ENCODE measurements at regions not wholly inside any gene's neighbourhood (a gene's known extent, or its start where the extent isn't known, plus 50 kb on each side); places are given as distances from the start of the nearest gene placed in this dataset.

DNA sequence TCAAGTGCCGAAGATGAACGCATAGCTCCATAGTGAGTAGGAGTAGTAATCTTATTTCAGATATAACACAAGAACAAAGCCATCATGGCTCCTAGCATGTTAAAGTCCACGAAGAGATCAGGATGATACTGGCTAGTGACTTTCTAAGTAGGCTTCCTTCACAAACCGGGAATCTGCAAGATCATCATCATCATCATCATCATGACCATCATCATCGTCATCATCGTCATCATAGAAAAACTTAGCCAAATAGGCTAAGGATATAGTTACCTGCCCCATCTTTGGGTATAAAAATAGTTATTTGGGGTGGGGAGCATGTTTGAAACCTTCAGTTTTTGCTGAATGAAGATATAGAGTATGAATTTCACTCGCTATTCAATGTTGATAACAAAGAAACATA lies 57.9 kb downstream of the PYDC2 start:
- no peak overlapping the region for H3K9ac ChIP-seq (ENCODE audit: low read depth in 1 of 2, low read length in 2 of 2)
- no peaks in the 10 kb centered on the region for H3K4me1 ChIP-seq (ENCODE audit: control insufficient read depth in 1 of 2, insufficient read depth in 2 of 2, low read length in 2 of 2)
- no peaks in the 10 kb centered on the region for H3K9me3 ChIP-seq (ENCODE audit: control insufficient read depth in 1 of 2, low read length in 2 of 2)
- H3K4me3 ChIP-seq (ENCODE audit: low read depth in 1 of 2, low read length in 2 of 2), result no peak overlapping the region
- no peaks in the 10 kb centered on the region for H3K36me3 ChIP-seq (ENCODE audit: control insufficient read depth in 1 of 2, insufficient read depth in 2 of 2, low read length in 2 of 2)
- H3K27ac ChIP-seq (ENCODE audit: low read depth, low read length), result no peak overlapping the region
- no peaks in the 10 kb centered on the region for H3K27me3 ChIP-seq (ENCODE audit: control insufficient read depth in 1 of 2, insufficient read depth in 2 of 2, low read length in 2 of 2)

DNA sequence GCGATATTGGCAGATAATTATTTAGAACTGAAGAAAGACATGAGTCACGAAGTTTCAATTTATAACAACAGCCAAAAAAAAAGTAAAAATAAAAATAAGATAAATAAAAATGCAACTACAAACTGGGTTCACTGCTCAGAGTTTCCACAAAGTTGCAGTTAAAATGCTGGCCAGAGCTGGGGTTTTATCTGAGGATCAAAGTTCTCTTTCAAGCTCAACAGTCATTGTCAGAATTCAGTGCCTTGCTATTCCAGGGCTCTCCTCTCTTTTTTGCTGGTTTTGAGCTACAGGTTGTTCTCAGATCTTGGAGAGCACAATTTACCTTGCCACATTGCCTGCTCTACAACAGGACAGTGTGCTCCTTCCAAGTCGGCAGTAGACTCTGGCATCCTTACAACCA lies 60.1 kb downstream of the PYDC2 start:
- Histone ChIP-seq H3K9me3 (ENCODE audit: control insufficient read depth in 1 of 2, low read length in 2 of 2) (no peaks in the 10 kb centered on the region), H3K4me1 (ENCODE audit: control insufficient read depth in 1 of 2, insufficient read depth in 2 of 2, low read length in 2 of 2) (no peaks in the 10 kb centered on the region), H3K27me3 (ENCODE audit: control insufficient read depth in 1 of 2, insufficient read depth in 2 of 2, low read length in 2 of 2) (no peaks in the 10 kb centered on the region), H3K9ac (ENCODE audit: low read depth in 1 of 2, low read length in 2 of 2) (no peak overlapping the region), H3K27ac (ENCODE audit: low read depth, low read length) (no peak overlapping the region), H3K36me3 (ENCODE audit: control insufficient read depth in 1 of 2, insufficient read depth in 2 of 2, low read length in 2 of 2) (no peaks in the 10 kb centered on the region), H3K4me3 (ENCODE audit: low read depth in 1 of 2, low read length in 2 of 2) (no peak overlapping the region)

DNA sequence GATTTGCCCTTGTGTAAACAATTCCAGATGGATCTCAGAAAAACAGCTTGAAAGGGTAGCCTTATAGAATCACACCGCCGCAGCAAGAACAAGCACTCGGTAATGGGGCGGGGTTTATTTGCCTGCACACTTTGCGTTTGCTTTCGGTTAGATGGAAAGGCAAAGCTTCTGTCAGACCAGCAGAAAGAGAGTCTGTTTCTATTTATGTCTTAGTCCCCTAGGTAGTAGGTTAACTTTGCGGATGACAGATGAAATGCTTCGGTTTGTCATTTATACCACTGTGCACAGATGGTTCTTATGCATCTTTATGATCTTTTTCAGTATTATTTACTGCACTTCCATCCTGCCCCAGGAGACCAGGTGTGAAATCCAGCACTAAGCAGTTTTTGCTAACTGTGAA lies 62.2 kb downstream of the PYDC2 start:
- H3K4me1 ChIP-seq (ENCODE audit: control insufficient read depth in 1 of 2, insufficient read depth in 2 of 2, low read length in 2 of 2), result no peaks in the 10 kb centered on the region

DNA sequence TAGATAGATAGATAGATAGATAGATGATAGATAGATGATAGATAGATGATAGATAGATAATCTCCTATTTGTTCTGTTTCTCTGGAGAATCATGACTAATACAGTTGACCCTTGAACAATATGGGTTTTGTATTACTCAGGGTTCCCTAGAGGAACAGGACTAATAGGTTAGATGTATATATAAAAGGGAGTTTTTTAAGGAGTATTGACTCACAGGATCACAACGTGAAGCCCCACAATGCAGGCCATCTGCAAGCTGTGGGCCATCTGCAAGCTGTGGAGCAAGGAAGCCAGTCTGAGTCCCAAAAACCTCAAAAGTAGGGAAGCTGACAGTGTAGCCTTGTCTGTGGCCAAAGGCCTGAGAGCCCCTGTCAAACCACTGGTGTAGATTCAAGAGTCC lies 67.6 kb downstream of the PYDC2 start:
- Histone ChIP-seq H3K9ac (ENCODE audit: low read depth in 1 of 2, low read length in 2 of 2) (no peak overlapping the region), H3K4me3 (ENCODE audit: low read depth in 1 of 2, low read length in 2 of 2) (no peak overlapping the region), H3K27ac (ENCODE audit: low read depth, low read length) (no peak overlapping the region), H3K36me3 (ENCODE audit: control insufficient read depth in 1 of 2, insufficient read depth in 2 of 2, low read length in 2 of 2) (no peaks in the 10 kb centered on the region), H3K4me1 (ENCODE audit: control insufficient read depth in 1 of 2, insufficient read depth in 2 of 2, low read length in 2 of 2) (no peaks in the 10 kb centered on the region), H3K9me3 (ENCODE audit: control insufficient read depth in 1 of 2, low read length in 2 of 2) (no peaks in the 10 kb centered on the region), H3K27me3 (ENCODE audit: control insufficient read depth in 1 of 2, insufficient read depth in 2 of 2, low read length in 2 of 2) (no peaks in the 10 kb centered on the region)

More for the DNA sequence above, 62.2 kb downstream of the PYDC2 start:
- Histone ChIP-seq H3K27ac (ENCODE audit: low read depth, low read length) (no peak overlapping the region), H3K9me3 (ENCODE audit: control insufficient read depth in 1 of 2, low read length in 2 of 2) (no peaks in the 10 kb centered on the region), H3K27me3 (ENCODE audit: control insufficient read depth in 1 of 2, insufficient read depth in 2 of 2, low read length in 2 of 2) (no peaks in the 10 kb centered on the region), H3K4me3 (ENCODE audit: low read depth in 1 of 2, low read length in 2 of 2) (peak overlapping the region in 1 of 2 donors; percentile 20), H3K36me3 (ENCODE audit: control insufficient read depth in 1 of 2, insufficient read depth in 2 of 2, low read length in 2 of 2) (no peaks in the 10 kb centered on the region), H3K9ac (ENCODE audit: low read depth in 1 of 2, low read length in 2 of 2) (no peak overlapping the region)

DNA sequence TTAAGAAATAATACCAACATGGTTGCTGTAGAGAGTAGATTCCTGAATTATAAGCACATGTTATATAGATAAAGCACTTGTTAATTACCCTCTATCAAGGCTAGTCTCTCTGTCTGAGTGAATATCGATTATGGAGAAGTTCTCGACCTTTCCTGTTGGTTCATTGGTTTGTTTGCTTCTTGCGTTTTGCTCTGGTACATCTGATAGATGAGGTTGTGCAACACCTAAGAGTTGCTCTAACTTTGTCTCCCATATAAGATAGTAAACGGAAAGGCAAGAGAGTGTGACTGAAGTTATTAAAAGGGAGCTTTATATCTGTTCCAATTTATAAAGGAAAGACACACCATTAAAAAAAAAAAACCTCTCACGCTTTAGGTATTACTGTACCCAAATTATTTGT lies 69.0 kb downstream of the PYDC2 start:
- H3K27me3 ChIP-seq (ENCODE audit: control insufficient read depth in 1 of 2, insufficient read depth in 2 of 2, low read length in 2 of 2), result no peaks in the 10 kb centered on the region
- H3K9me3 ChIP-seq (ENCODE audit: control insufficient read depth in 1 of 2, low read length in 2 of 2), result no peaks in the 10 kb centered on the region
- H3K36me3 ChIP-seq (ENCODE audit: control insufficient read depth in 1 of 2, insufficient read depth in 2 of 2, low read length in 2 of 2), result no peaks in the 10 kb centered on the region
- H3K9ac ChIP-seq (ENCODE audit: low read depth in 1 of 2, low read length in 2 of 2), result no peak overlapping the region
- H3K27ac ChIP-seq (ENCODE audit: low read depth, low read length), result no peak overlapping the region
- no peaks in the 10 kb centered on the region for H3K4me1 ChIP-seq (ENCODE audit: control insufficient read depth in 1 of 2, insufficient read depth in 2 of 2, low read length in 2 of 2)
- H3K4me3 ChIP-seq (ENCODE audit: low read depth in 1 of 2, low read length in 2 of 2), result no peak overlapping the region

DNA sequence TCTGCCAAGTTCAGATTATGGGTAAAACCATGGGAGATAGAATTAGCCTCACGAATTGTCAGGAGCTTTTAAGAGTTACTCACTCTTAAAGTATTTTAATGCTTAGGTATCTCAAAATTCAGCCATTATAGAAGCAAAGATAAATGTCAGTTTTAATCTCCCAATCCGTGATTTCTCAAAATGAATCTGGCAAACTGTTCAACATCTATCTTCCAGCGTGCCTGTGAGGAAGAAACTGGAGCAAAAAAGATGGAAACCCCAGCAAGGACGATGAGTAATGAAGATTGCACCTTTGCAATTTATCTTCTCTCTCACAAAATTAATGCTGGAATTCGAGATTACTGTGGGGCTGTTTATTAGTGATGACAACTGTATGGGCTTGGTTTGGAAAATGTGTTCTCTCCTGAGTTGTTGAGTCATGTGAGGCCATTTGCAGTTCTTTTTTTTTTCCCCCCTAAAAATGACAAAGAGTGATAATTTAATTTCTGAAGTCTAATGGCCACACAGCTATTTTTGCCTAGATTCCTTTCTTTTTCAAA lies 70.5 kb downstream of the PYDC2 start:
- Histone ChIP-seq H3K4me3 (ENCODE audit: low read depth in 1 of 2, low read length in 2 of 2) (no peak overlapping the region), H3K36me3 (ENCODE audit: control insufficient read depth in 1 of 2, insufficient read depth in 2 of 2, low read length in 2 of 2) (no peaks in the 10 kb centered on the region), H3K27me3 (ENCODE audit: control insufficient read depth in 1 of 2, insufficient read depth in 2 of 2, low read length in 2 of 2) (no peaks in the 10 kb centered on the region), H3K4me1 (ENCODE audit: control insufficient read depth in 1 of 2, insufficient read depth in 2 of 2, low read length in 2 of 2) (no peaks in the 10 kb centered on the region), H3K9me3 (ENCODE audit: control insufficient read depth in 1 of 2, low read length in 2 of 2) (no peaks in the 10 kb centered on the region), H3K9ac (ENCODE audit: low read depth in 1 of 2, low read length in 2 of 2) (no peak overlapping the region), H3K27ac (ENCODE audit: low read depth, low read length) (no peak overlapping the region)

DNA sequence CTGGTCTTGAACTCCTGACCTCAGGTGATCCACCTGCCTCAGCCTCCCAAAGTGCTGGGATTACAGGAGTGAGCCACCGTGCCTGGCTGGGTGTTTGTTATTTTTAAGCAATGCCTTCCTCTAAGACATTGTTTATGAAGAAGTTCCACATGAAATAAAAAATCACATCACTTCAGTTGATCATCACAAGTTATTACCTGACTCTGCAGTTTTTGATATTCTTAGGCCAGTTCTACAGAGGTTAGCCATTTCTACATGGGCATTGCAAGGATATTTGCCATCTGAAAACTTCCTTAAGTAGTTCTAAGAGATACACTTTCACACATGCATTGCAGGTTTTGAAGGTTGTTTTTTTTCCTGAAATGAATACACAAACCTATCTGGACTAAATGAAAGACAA lies 82.1 kb downstream of the PYDC2 start:
- Histone ChIP-seq H3K36me3 (ENCODE audit: control insufficient read depth in 1 of 2, insufficient read depth in 2 of 2, low read length in 2 of 2) (no peaks in the 10 kb centered on the region), H3K27ac (ENCODE audit: low read depth, low read length) (no peak overlapping the region), H3K27me3 (ENCODE audit: control insufficient read depth in 1 of 2, insufficient read depth in 2 of 2, low read length in 2 of 2) (no peaks in the 10 kb centered on the region), H3K4me1 (ENCODE audit: control insufficient read depth in 1 of 2, insufficient read depth in 2 of 2, low read length in 2 of 2) (no peaks in the 10 kb centered on the region), H3K4me3 (ENCODE audit: low read depth in 1 of 2, low read length in 2 of 2) (no peak overlapping the region), H3K9me3 (ENCODE audit: control insufficient read depth in 1 of 2, low read length in 2 of 2) (no peaks in the 10 kb centered on the region), H3K9ac (ENCODE audit: low read depth in 1 of 2, low read length in 2 of 2) (no peak overlapping the region)

DNA sequence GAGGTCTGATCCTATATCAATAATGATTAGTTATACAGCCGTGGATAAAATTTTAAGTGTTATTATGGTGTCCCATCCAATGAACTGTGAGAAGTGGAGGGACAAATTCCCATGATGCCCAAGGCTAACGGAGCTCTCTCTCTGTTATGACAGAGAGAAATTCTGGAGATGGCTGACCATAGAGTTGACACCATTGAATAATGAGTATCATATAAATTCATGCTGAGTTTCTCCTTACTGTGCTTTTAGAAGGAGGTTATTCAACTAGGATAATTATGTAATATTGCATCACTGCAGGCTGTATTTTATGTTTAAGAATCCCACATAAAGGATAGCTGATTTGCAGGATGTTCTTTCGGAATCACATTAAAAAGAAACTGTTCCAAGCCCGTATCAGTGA lies 82.9 kb downstream of the PYDC2 start:
- no peaks in the 10 kb centered on the region for H3K4me1 ChIP-seq (ENCODE audit: control insufficient read depth in 1 of 2, insufficient read depth in 2 of 2, low read length in 2 of 2)
- H3K9me3 ChIP-seq (ENCODE audit: control insufficient read depth in 1 of 2, low read length in 2 of 2), result no peaks in the 10 kb centered on the region
- no peaks in the 10 kb centered on the region for H3K27me3 ChIP-seq (ENCODE audit: control insufficient read depth in 1 of 2, insufficient read depth in 2 of 2, low read length in 2 of 2)
- H3K9ac ChIP-seq (ENCODE audit: low read depth in 1 of 2, low read length in 2 of 2), result no peak overlapping the region
- no peak overlapping the region for H3K4me3 ChIP-seq (ENCODE audit: low read depth in 1 of 2, low read length in 2 of 2)
- H3K27ac ChIP-seq (ENCODE audit: low read depth, low read length), result no peak overlapping the region
- H3K36me3 ChIP-seq (ENCODE audit: control insufficient read depth in 1 of 2, insufficient read depth in 2 of 2, low read length in 2 of 2), result no peaks in the 10 kb centered on the region

DNA sequence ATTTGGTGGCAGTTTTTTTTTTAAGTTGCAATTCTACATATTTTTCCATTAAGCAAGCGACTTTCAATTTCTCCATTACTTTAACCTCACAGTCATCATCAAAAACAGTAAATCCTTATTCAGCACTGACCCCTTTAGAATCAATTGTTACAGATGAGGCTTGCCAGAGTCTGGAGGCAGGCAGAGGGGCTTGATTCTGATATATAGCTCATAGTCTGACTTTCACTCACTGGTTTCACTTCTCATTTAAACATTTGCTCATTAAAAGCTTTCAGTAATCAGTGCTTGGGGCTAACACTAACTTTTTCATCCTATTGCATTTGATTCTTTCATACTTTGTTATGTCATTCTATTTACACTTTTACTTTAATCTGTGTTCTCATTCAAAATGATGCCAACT lies 88.4 kb downstream of the PYDC2 start:
- Histone ChIP-seq H3K9me3 (ENCODE audit: control insufficient read depth in 1 of 2, low read length in 2 of 2) (no peaks in the 10 kb centered on the region), H3K27ac (ENCODE audit: low read depth, low read length) (no peak overlapping the region), H3K36me3 (ENCODE audit: control insufficient read depth in 1 of 2, insufficient read depth in 2 of 2, low read length in 2 of 2) (no peaks in the 10 kb centered on the region), H3K4me3 (ENCODE audit: low read depth in 1 of 2, low read length in 2 of 2) (no peak overlapping the region), H3K27me3 (ENCODE audit: control insufficient read depth in 1 of 2, insufficient read depth in 2 of 2, low read length in 2 of 2) (no peaks in the 10 kb centered on the region), H3K9ac (ENCODE audit: low read depth in 1 of 2, low read length in 2 of 2) (no peak overlapping the region), H3K4me1 (ENCODE audit: control insufficient read depth in 1 of 2, insufficient read depth in 2 of 2, low read length in 2 of 2) (no peaks in the 10 kb centered on the region)

DNA sequence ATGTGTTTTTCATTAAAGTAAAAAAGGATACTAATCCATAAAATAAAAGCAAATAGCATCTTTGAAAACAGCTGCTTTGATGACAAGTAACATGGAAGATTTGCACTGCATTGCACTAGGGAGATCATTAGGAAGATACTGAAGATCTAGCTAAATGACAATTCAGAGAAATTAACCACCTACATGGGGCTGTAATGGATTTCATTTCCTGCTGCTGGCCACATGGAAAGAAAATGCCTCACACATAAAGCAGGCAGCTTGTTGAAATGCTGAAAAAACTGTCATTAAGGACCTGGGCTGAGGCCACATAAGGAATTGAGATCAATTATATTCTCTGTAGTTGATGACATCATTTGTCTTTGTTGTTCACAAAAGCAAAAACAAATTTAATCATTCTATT lies 94.1 kb downstream of the PYDC2 start:
- Histone ChIP-seq H3K9ac (ENCODE audit: low read depth in 1 of 2, low read length in 2 of 2) (no peak overlapping the region), H3K27ac (ENCODE audit: low read depth, low read length) (no peak overlapping the region), H3K36me3 (ENCODE audit: control insufficient read depth in 1 of 2, insufficient read depth in 2 of 2, low read length in 2 of 2) (no peaks in the 10 kb centered on the region), H3K4me1 (ENCODE audit: control insufficient read depth in 1 of 2, insufficient read depth in 2 of 2, low read length in 2 of 2) (no peaks in the 10 kb centered on the region), H3K27me3 (ENCODE audit: control insufficient read depth in 1 of 2, insufficient read depth in 2 of 2, low read length in 2 of 2) (no peaks in the 10 kb centered on the region), H3K4me3 (ENCODE audit: low read depth in 1 of 2, low read length in 2 of 2) (no peak overlapping the region), H3K9me3 (ENCODE audit: control insufficient read depth in 1 of 2, low read length in 2 of 2) (no peaks in the 10 kb centered on the region)

DNA sequence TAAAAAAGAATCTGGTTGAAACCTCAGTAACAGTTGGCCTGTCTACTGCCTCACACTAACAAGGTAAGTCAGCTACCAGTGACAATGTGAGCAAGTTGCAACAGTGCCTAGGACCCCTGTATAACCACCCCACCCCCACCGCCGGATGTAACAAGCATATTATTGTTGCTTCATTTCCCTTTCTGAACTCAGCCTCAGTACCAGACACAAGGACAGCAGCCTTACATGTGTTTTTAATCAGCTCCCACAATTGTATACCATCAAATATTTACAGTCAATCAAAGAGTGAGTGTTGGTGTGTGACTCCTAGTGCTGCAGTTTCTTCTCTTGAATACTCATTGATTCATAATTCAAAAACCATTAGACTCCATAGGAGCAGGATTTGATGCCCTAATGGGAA lies 96.4 kb downstream of the PYDC2 start:
- Histone ChIP-seq H3K9me3 (ENCODE audit: control insufficient read depth in 1 of 2, low read length in 2 of 2) (no peaks in the 10 kb centered on the region), H3K27me3 (ENCODE audit: control insufficient read depth in 1 of 2, insufficient read depth in 2 of 2, low read length in 2 of 2) (no peaks in the 10 kb centered on the region), H3K27ac (ENCODE audit: low read depth, low read length) (no peak overlapping the region), H3K4me1 (ENCODE audit: control insufficient read depth in 1 of 2, insufficient read depth in 2 of 2, low read length in 2 of 2) (no peaks in the 10 kb centered on the region), H3K36me3 (ENCODE audit: control insufficient read depth in 1 of 2, insufficient read depth in 2 of 2, low read length in 2 of 2) (no peaks in the 10 kb centered on the region), H3K4me3 (ENCODE audit: low read depth in 1 of 2, low read length in 2 of 2) (no peak overlapping the region), H3K9ac (ENCODE audit: low read depth in 1 of 2, low read length in 2 of 2) (no peak overlapping the region)

Measured in duodenal mucosa (tissue), 2 donors.